HepG2 (cell line): ENCODE measurements at regions not wholly inside any gene's neighbourhood (a gene's known extent, or its start where the extent isn't known, plus 50 kb on each side); places are given as distances from the start of the nearest gene placed in this dataset.

Source experiments
- ATRX ChIP-seq: sonication (generic); formaldehyde crosslinking; IDR thresholded peaks from 2 replicates; pipeline ENCODE4 v1.4.0; 2020; ENCODE audit warnings: missing genetic modification reagents, borderline replicate concordance
- BCLAF1 ChIP-seq: fragments of 450-650 bp; IDR thresholded peaks from 2 replicates; pipeline ENCODE4 v1.6.1; 2017; ENCODE audit warnings: mild to moderate bottlenecking
- DBP ChIP-seq: sonication (generic); formaldehyde crosslinking; IDR thresholded peaks from 2 replicates; pipeline ENCODE4 v1.4.0; 2020; ENCODE audit warnings: missing genetic modification reagents; ENCODE audit errors: not compliant biosample characterization
- ESRRA ChIP-seq: sonication (generic); formaldehyde crosslinking; IDR thresholded peaks from 2 replicates; pipeline ENCODE4 v1.5.1; 2020; ENCODE audit warnings: mild to moderate bottlenecking, low read depth, missing genetic modification reagents
- HNRNPH1 ChIP-seq: fragments of 200-400 bp; formaldehyde crosslinking; optimal IDR thresholded peaks from 2 replicates; pipeline ENCODE3; 2017; ENCODE audit warnings: mild to moderate bottlenecking, low read depth, low read length
- HOXA7 ChIP-seq: sonication (generic); formaldehyde crosslinking; IDR thresholded peaks from 2 replicates; pipeline ENCODE4 v1.8.1; 2022; ENCODE audit warnings: mild to moderate bottlenecking, missing genetic modification reagents, moderate library complexity
- KDM4B ChIP-seq: sonication (generic); formaldehyde crosslinking; IDR thresholded peaks from 2 replicates; pipeline ENCODE4 v1.4.0; 2020; ENCODE audit warnings: missing genetic modification reagents
- LRRFIP1 ChIP-seq: sonication (generic); formaldehyde crosslinking; conservative IDR thresholded peaks from 2 replicates; pipeline ENCODE4 v1.4.0; 2020; ENCODE audit warnings: missing genetic modification reagents
- MAFG ChIP-seq: sonication (generic); formaldehyde crosslinking; IDR thresholded peaks from 2 replicates; pipeline ENCODE4 v1.5.1; 2020; ENCODE audit warnings: mild to moderate bottlenecking, missing genetic modification reagents
- NCOA1 ChIP-seq: sonication (generic); formaldehyde crosslinking; IDR thresholded peaks from 2 replicates; pipeline ENCODE4 v1.9.0; 2021; ENCODE audit warnings: missing genetic modification reagents
- PRDM15 ChIP-seq: sonication (generic); formaldehyde crosslinking; IDR thresholded peaks from 2 replicates; pipeline ENCODE4 v1.4.0; 2020; ENCODE audit warnings: missing genetic modification reagents
- SIN3B ChIP-seq: fragments of 150-350 bp; IDR thresholded peaks from 2 replicates; pipeline ENCODE4 v1.6.1; 2014; ENCODE audit warnings: low read length
- ZBTB4 ChIP-seq: sonication (generic); formaldehyde crosslinking; IDR thresholded peaks from 2 replicates; pipeline ENCODE4 v1.4.0; 2020; ENCODE audit warnings: missing genetic modification reagents, mild to moderate bottlenecking, borderline replicate concordance
- ZNF263 ChIP-seq: sonication (generic); formaldehyde crosslinking; IDR thresholded peaks from 2 replicates; pipeline ENCODE4 v1.4.0; 2020; ENCODE audit warnings: missing genetic modification reagents
- ZNF670 ChIP-seq: sonication (generic); formaldehyde crosslinking; IDR thresholded peaks from 2 replicates; pipeline ENCODE4 v1.8.0; 2022; ENCODE audit warnings: mild to moderate bottlenecking, missing genetic modification reagents, borderline replicate concordance
- ZNF720 ChIP-seq: sonication (generic); formaldehyde crosslinking; IDR thresholded peaks from 2 replicates; pipeline ENCODE4 v1.4.0; 2020; ENCODE audit warnings: missing genetic modification reagents

GRCh38 chr1:65687428-65688214, 105.1 kb upstream of the PDE4B start (continued):
- TF ChIP-seq BCLAF1 (no peak), HNRNPH1 (no peak), KDM4B (no peak), SIN3B (no peak), LRRFIP1 (CRISPR knock-in tag) (no peak), DBP (no peak), ZNF670 (CRISPR knock-in tag) (0 out of 2 replicates have a peak, but pooled peaks have one; percentile 36), PRDM15 (CRISPR knock-in tag) (no peak), NCOA1 (CRISPR knock-in tag) (no peak), ZNF263 (no peak; the same call in 1 of the 2 replicates), ESRRA (CRISPR knock-in tag) (no peak), ZNF720 (CRISPR knock-in tag) (no peak), HOXA7 (CRISPR knock-in tag) (no peak), MAFG (no peak), ATRX (CRISPR knock-in tag) (no peak), ZBTB4 (CRISPR knock-in tag) (no peak)
